ENCODE measurements at regions not wholly inside any gene's neighbourhood (a gene's known extent, or its start where the extent isn't known, plus 50 kb on each side); places are given as distances from the start of the nearest gene placed in this dataset.

GRCh38 chr6:156600678-156601077 lies 176.5 kb upstream of the ARID1B start:
- Mint-ChIP-seq H3K27ac (no peak overlapping the region), H3K36me3 (ENCODE audit: low read depth) (no peaks in the 10 kb centered on the region), H3K9me3 (no peaks in the 10 kb centered on the region), H3K4me1 (no peaks in the 10 kb centered on the region), H3K27me3 (peaks cover 3% of the 10 kb centered on the region), H3K4me3 (no peak overlapping the region)
- POLR2A ChIA-PET, result no interaction called here
- DNase-seq, result no peak
- CTCF ChIA-PET, result no interaction called here

GRCh38 chr6:156599978-156600590 lies 177.1 kb upstream of the ARID1B start:
- POLR2A ChIA-PET, result no interaction called here
- no peaks in the 10 kb centered on the region for H3K4me1 Mint-ChIP-seq
- no peak overlapping the region for H3K27ac Mint-ChIP-seq
- no peak for DNase-seq
- CTCF ChIA-PET, result no interaction called here
- no peaks in the 10 kb centered on the region for H3K36me3 Mint-ChIP-seq (ENCODE audit: low read depth)
- no peak overlapping the region for H3K4me3 Mint-ChIP-seq
- H3K9me3 Mint-ChIP-seq, result no peaks in the 10 kb centered on the region
- H3K27me3 Mint-ChIP-seq, result peaks cover 2% of the 10 kb centered on the region

DNA sequence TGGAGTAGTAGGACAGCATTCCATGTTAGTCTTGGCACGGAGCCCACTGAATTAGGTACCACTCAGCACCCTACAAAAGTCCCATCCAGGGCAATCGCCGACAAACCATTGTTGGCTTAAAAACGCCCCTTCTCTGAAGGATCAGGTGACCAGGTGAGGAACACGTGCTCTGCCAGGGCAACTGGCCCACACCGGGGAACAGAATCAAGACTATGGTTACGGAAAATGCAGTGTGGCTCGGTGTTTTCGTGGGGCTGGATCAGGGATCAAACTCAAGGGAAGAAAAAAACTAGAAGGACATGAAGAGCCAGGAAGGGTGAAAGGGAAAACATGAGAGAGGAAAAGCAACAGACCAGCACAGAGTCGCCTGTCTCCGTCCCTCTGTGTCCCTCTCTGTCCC lies 177.8 kb upstream of the ARID1B start:
- no peak for DNase-seq
- POLR2A ChIA-PET, result no interaction called here
- CTCF ChIA-PET, result no interaction called here
- H3K4me3 Mint-ChIP-seq, result no peak overlapping the region
- no peaks in the 10 kb centered on the region for H3K9me3 Mint-ChIP-seq
- no peaks in the 10 kb centered on the region for H3K36me3 Mint-ChIP-seq (ENCODE audit: low read depth)
- H3K27ac Mint-ChIP-seq, result no peak overlapping the region
- peaks cover 2% of the 10 kb centered on the region for H3K27me3 Mint-ChIP-seq
- no peaks in the 10 kb centered on the region for H3K4me1 Mint-ChIP-seq

DNA sequence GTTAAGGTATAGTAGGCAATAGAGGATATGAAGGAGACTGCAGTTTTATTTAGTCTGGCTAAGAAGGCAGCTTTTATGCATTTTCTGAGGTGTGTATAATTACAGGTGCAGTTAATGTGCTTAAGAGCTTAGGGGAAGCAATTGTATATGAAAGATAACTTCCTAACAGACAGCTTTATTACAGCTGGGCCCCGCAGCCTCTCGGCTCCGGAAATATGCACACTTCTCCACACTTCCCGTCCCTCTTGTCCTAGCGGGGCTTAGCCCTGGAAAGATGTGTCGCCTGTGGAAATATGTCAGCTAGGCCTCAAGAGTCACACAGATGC lies 178.4 kb upstream of the ARID1B start:
- Mint-ChIP-seq H3K9me3 (no peaks in the 10 kb centered on the region), H3K36me3 (ENCODE audit: low read depth) (no peaks in the 10 kb centered on the region), H3K27ac (no peak overlapping the region), H3K4me1 (no peaks in the 10 kb centered on the region), H3K27me3 (peaks cover 2% of the 10 kb centered on the region), H3K4me3 (no peak overlapping the region)
- ChIA-PET CTCF (no interaction called here), POLR2A (no interaction called here)
- DNase-seq, result no peak

DNA sequence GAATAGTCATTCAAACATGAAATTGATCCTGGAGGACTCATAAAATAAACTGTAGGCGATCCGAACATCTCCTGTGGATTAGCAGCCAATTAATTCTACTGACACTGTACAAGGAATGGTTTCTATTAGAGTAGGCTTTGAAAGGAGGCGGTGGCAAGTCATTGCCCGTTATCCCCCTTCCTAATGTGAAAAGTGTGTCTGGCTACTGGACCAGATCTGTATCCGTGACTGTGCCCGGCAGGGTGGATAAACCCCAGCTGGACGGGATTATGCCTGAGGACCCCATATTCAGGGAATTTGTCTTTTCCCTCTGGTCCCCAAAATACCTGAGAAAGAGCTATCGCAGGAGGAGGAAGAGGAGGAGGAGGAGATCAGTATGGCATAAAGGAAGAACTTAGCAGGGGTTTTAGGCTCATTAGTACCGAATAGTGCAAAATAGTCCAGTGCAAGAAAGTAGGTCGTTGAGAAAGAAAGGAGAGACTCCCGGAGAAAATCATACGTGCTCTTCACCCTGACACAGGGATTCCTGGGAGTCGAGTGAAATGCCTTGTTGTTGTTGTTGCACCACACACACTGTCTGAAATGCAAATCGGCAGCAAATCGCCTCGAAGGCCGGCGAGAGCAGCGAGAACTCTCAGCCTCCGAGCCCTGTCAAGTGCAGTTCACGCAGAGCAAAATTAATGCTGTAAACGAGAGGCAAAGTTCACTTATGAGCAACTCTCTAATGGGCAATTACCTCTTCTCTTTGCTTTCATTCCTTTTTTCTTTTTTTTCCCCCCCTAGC lies 178.9 kb upstream of the ARID1B start:
- ChIA-PET CTCF (no interaction called here), POLR2A (no interaction called here)
- no peaks in the 10 kb centered on the region for H3K27me3 Mint-ChIP-seq
- no peak overlapping the region for H3K4me3 Mint-ChIP-seq
- H3K36me3 Mint-ChIP-seq (ENCODE audit: low read depth), result no peaks in the 10 kb centered on the region
- DNase-seq, result no peak
- no peaks in the 10 kb centered on the region for H3K4me1 Mint-ChIP-seq
- H3K27ac Mint-ChIP-seq, result no peak overlapping the region
- no peaks in the 10 kb centered on the region for H3K9me3 Mint-ChIP-seq

GRCh38 chr6:156597095-156597494 lies 180.1 kb upstream of the ARID1B start:
- Mint-ChIP-seq H3K4me3 (no peak overlapping the region), H3K27ac (no peak overlapping the region), H3K4me1 (no peaks in the 10 kb centered on the region), H3K27me3 (peaks cover 5% of the 10 kb centered on the region), H3K9me3 (no peaks in the 10 kb centered on the region), H3K36me3 (ENCODE audit: low read depth) (no peaks in the 10 kb centered on the region)
- no peak for DNase-seq
- CTCF ChIA-PET, result no interaction called here
- POLR2A ChIA-PET, result no interaction called here

DNA sequence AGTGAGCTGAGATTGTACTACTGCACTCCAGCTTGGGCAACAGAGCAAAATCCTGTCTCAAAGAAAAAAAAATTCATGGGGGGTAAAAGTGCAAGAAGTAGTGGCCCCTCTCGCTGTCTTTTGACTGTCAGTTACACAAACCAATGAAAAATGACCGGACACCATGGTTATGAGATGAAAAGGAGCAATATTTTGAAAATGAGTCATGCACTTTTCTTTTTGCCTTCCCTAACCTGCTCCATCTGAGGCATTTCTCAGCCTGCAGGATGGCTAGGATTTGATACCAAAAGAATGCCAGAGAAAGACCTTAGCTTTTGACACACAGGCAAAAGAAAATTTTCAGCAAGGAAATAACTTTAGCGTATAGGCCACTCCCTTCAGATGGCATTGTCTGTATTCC lies 181.7 kb upstream of the ARID1B start:
- H3K4me3 Mint-ChIP-seq, result no peak overlapping the region
- peaks cover 12% of the 10 kb centered on the region for H3K27me3 Mint-ChIP-seq
- CTCF ChIA-PET, result no interaction called here
- no peaks in the 10 kb centered on the region for H3K36me3 Mint-ChIP-seq (ENCODE audit: low read depth)
- no peak overlapping the region for H3K27ac Mint-ChIP-seq
- H3K4me1 Mint-ChIP-seq, result no peaks in the 10 kb centered on the region
- no peaks in the 10 kb centered on the region for H3K9me3 Mint-ChIP-seq
- no peak for DNase-seq
- POLR2A ChIA-PET, result no interaction called here

DNA sequence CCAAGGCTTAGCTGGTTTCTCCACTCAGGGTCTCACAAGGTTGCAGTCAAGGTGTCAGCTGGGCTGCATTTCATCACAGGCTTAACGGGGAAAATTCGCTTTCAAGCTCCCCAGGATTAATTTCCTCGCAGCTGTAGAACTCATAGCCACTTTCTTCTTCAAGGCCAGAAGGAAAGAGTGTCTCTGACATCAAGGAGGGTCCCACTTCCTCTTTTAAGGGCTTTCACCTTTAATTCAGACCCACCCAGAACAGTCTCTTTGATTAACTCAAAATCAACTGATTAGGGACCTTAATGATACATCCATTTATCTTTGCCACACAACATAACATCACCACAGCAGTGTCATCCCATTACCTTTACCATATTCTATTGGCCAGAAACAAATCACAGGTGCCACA lies 183.3 kb upstream of the ARID1B start:
- H3K36me3 Mint-ChIP-seq (ENCODE audit: low read depth), result no peaks in the 10 kb centered on the region
- H3K9me3 Mint-ChIP-seq, result no peaks in the 10 kb centered on the region
- DNase-seq, result no peak
- H3K4me1 Mint-ChIP-seq, result no peaks in the 10 kb centered on the region
- ChIA-PET POLR2A (no interaction called here), CTCF (no interaction called here)
- no peak overlapping the region for H3K27ac Mint-ChIP-seq
- H3K27me3 Mint-ChIP-seq, result peaks cover 12% of the 10 kb centered on the region
- H3K4me3 Mint-ChIP-seq, result no peak overlapping the region

DNA sequence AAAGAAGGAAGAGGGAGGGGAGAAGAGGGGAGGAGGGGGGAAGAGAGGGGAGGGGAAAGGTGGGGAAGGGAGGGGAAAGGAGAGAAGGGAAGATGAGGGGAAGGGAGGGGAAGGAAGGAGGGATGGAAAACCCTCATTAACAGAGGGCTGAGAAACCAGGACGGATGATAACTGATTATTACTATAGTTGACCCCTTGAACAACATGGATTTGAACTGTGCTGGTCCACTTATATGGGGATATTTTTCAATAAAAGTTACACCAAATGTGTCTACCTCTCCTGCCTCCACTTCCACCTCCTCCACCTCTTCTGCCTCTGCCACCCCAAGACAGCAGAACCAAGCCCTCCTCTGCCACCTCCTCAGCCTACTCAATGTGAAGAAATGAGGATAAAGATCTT lies 184.1 kb upstream of the ARID1B start:
- Mint-ChIP-seq H3K4me1 (no peaks in the 10 kb centered on the region), H3K4me3 (no peak overlapping the region), H3K27me3 (peaks cover 12% of the 10 kb centered on the region), H3K36me3 (ENCODE audit: low read depth) (no peaks in the 10 kb centered on the region), H3K27ac (no peak overlapping the region), H3K9me3 (no peaks in the 10 kb centered on the region)
- ChIA-PET POLR2A (no interaction called here), CTCF (no interaction called here)
- DNase-seq, result no peak

GRCh38 chr6:156590482-156590881 lies 186.7 kb upstream of the ARID1B start:
- CTCF ChIA-PET, result no interaction called here
- H3K4me3 Mint-ChIP-seq, result no peak overlapping the region
- H3K36me3 Mint-ChIP-seq (ENCODE audit: low read depth), result no peaks in the 10 kb centered on the region

DNA sequence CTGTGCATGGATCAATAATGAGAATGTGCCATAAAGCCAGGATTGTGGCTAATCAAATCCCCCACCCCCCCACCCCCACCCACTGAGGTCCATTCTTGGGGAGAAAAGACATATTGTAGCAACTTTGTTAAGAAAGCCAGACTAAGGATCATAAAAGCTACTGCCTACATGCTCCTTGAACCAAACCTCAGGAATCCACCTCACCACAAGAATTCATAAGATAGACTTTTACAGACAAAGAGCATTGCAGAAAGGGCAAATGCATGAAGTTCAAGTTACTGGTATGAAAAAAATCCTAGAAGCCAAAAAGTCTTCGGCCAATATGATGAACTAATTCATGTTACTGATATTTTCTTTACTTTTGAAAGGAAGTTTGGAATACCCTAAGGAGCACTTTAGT lies 187.9 kb upstream of the ARID1B start:
- H3K27ac Mint-ChIP-seq, result no peak overlapping the region
- no peaks in the 10 kb centered on the region for H3K9me3 Mint-ChIP-seq
- ChIA-PET POLR2A (no interaction called here), CTCF (no interaction called here)
- no peak overlapping the region for H3K4me3 Mint-ChIP-seq
- DNase-seq, result no peak
- peaks cover 20% of the 10 kb centered on the region for H3K27me3 Mint-ChIP-seq
- no peaks in the 10 kb centered on the region for H3K4me1 Mint-ChIP-seq
- no peaks in the 10 kb centered on the region for H3K36me3 Mint-ChIP-seq (ENCODE audit: low read depth)

More at GRCh38 chr6:156590482-156590881, 186.7 kb upstream of the ARID1B start:
- Mint-ChIP-seq H3K27me3 (peaks cover 17% of the 10 kb centered on the region), H3K4me1 (no peaks in the 10 kb centered on the region), H3K9me3 (no peaks in the 10 kb centered on the region), H3K27ac (no peak overlapping the region)
- DNase-seq, result no peak
- POLR2A ChIA-PET, result no interaction called here

DNA sequence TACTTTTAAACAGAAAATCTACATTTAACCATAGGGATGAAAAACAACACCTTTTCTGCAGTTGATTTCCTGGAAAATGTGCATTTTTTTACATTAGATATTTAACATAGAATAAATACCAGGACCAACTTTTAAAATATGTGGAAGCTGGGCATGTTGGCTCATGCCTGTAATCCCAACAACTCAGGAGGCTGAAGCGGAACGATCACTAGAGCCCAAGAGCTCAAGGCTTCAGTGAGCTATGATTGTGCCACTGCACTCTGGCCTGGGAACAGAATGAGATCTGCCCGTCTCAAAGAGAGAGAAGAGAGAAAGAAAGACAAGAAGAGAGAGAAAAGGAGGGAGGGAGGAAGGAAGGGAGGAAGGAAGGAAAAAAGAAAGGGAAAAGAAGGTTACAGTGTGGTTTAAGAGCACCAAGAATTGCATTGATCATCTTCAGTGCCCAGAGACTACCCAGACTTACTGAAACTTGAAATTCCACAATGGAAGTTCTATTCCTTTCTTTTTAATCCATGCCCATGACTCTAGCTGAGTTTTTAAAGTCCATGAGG lies 189.4 kb upstream of the ARID1B start:
- POLR2A ChIA-PET, result no interaction called here

GRCh38 chr6:156587071-156587470 lies 190.1 kb upstream of the ARID1B start:
- Mint-ChIP-seq H3K4me1 (no peaks in the 10 kb centered on the region), H3K27me3 (peaks cover 21% of the 10 kb centered on the region), H3K27ac (no peak overlapping the region), H3K36me3 (ENCODE audit: low read depth) (no peaks in the 10 kb centered on the region), H3K9me3 (no peaks in the 10 kb centered on the region), H3K4me3 (no peak overlapping the region)
- CTCF ChIA-PET, result no interaction called here
- POLR2A ChIA-PET, result no interaction called here
- DNase-seq, result no peak

More for the DNA sequence above, 189.4 kb upstream of the ARID1B start:
- DNase-seq, result no peak
- Mint-ChIP-seq H3K27ac (no peak overlapping the region), H3K9me3 (no peaks in the 10 kb centered on the region), H3K36me3 (ENCODE audit: low read depth) (no peaks in the 10 kb centered on the region), H3K27me3 (peaks cover 26% of the 10 kb centered on the region), H3K4me3 (no peak overlapping the region), H3K4me1 (no peaks in the 10 kb centered on the region)
- CTCF ChIA-PET, result no interaction called here

- Mint-ChIP-seq H3K4me3 (no peak overlapping the region), H3K4me1 (no peaks in the 10 kb centered on the region), H3K9me3 (no peaks in the 10 kb centered on the region), H3K27me3 (peaks cover 17% of the 10 kb centered on the region), H3K27ac (no peak overlapping the region), H3K36me3 (ENCODE audit: low read depth) (no peaks in the 10 kb centered on the region)
- ChIA-PET CTCF (no interaction called here), POLR2A (no interaction called here)
- DNase-seq, result no peak
Observed at GRCh38 chr6:156585859-156586258, 191.3 kb upstream of the ARID1B start.

Measured in activated CD4-positive, alpha-beta memory T cell treated with anti-CD3 and anti-CD28 coated beads, Interleukin-2, amount 10 ng/mL, durations not matched to agents 7 days and 5 days (primary cell).